GM12874 (cell line): ENCODE measurements at regions not wholly inside any gene's neighbourhood (a gene's known extent, or its start where the extent isn't known, plus 50 kb on each side); places are given as distances from the start of the nearest gene placed in this dataset.

ENCODE experiments used
- TF ChIP-seq, protein P1 (sequence below): IDR thresholded peaks from 2 replicates; pipeline ENCODE4 v1.5.1; 2011; ENCODE audit warnings: low read depth, mild to moderate bottlenecking, control low read depth, low read length, moderate library complexity; ENCODE audit not compliant: insufficient read depth

DNA sequence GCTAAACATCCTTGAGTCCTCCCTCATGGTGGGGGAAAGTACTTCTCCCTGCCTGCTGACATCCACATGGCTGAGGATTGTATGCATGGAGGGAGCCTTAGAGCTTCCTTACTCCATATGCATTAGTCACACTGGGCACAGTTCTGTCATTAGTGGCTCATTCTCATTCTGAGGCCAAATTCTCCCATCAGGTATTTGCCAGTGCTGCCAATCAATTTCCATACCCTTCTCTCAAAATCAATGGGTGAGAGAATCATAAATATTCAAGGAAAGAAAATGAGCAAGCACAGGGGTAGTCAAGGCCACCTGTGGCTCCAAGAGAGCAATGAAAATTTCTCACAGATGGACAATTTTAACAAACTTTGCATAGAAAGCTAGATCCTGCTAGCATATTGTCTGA lies 422.6 kb upstream of the SETBP1 start:
- TF ChIP-seq, protein P1, sequence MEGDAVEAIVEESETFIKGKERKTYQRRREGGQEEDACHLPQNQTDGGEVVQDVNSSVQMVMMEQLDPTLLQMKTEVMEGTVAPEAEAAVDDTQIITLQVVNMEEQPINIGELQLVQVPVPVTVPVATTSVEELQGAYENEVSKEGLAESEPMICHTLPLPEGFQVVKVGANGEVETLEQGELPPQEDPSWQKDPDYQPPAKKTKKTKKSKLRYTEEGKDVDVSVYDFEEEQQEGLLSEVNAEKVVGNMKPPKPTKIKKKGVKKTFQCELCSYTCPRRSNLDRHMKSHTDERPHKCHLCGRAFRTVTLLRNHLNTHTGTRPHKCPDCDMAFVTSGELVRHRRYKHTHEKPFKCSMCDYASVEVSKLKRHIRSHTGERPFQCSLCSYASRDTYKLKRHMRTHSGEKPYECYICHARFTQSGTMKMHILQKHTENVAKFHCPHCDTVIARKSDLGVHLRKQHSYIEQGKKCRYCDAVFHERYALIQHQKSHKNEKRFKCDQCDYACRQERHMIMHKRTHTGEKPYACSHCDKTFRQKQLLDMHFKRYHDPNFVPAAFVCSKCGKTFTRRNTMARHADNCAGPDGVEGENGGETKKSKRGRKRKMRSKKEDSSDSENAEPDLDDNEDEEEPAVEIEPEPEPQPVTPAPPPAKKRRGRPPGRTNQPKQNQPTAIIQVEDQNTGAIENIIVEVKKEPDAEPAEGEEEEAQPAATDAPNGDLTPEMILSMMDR, result no peak

DNA sequence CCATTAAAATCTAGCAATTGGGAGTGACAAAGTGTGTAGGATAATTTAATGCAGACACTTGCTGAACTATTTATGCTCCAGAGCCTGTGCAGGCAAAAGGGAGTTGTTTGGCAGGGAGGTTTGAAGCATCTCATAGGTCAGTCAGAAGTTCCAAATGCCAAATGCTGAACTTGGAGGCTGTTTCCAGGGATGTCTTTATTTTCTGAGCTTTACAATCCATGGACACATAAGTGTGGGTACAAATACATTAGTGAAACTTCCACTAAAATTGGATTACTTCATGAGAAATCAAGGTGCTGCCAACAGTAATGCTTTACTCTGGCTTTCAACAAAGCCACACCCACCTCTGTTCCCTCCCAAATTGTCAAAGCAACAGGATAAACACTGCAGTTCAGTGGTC lies 422.1 kb upstream of the SETBP1 start:
- TF ChIP-seq, protein P1, result no peak

- TF ChIP-seq, protein P1, result no peak
These were observed 421.1 kb upstream of the SETBP1 start for GRCh38 chr18:44259610-44260009.

DNA sequence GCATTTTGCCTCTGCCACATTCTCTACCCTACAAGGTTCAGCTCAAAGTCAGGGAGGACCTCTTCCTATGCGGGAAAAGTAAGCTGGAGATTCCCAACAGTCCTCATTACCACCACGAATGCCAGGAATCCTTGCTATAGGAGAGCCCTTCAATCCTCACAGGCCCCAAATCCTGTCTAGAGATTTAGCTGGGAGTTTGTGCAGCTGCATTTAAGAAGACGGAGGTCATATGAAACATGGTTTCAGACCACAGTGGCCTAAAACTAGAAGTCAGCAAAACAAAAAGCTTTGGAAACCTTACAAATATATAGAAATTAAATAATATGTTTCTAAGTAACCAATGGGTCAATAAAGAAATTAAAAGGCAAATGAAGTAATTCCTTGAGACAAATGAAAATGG lies 415.3 kb upstream of the SETBP1 start:
- TF ChIP-seq, protein P1, result no peak

DNA sequence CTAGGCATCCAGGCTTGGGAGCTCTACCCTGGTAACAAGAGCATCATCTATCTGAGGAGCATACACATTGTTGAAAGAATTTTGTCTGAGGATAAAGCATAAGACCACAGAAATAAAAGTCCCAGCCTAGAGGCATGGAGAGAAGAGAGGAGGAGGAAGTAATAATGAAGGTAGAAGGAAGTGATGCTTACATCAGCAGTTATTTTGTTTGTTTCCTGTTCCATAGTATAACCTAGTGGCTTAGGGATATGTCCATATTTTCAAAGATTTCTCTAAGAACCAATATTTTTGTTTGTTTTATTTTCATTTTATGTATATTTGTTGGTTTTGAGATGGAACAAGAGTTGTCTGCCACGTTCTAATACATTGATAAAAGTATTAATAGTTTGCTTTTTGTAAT lies 407.4 kb upstream of the SETBP1 start:
- TF ChIP-seq, protein P1, result no peak

DNA sequence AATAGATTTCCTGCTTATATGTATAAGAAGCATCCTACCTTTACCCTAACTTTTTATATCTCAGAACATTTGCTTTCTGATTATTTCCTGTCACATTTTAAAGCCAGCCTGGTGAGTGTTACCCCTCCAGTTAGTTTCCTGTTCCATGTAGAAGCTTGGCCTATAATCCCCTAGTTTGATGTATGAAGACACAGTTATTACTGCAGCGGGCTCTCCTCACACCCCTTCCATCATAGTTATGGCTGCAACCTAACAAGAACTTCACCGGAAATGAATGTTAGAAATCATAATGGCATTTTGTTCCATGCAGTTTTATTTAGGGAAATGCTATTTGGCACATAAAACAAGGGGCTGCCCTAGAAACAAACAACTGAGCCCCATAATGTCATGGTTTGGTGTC lies 400.2 kb upstream of the SETBP1 start:
- TF ChIP-seq, protein P1, result no peak

DNA sequence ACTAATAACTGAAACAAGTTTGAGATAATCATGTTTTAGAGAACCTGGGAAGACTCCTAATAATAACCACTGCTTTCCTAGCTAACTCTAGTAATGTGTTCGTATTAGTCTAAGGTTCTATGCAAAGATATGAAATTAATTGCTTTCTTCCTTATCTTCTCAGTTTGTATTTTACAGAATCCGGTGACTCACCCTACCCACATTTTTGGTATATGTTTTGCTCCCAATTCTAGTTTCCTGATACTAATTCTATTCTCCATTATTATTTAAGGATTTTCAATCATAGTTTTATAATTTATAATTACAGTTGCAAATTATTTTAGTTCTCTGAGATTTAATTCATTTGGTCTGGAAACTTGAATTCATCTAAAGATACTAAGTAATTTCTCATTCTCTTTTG lies 394.6 kb upstream of the SETBP1 start:
- TF ChIP-seq, protein P1, result no peak
